GM12878 (cell line): ENCODE measurements at regions not wholly inside any gene's neighbourhood (a gene's known extent, or its start where the extent isn't known, plus 50 kb on each side); places are given as distances from the start of the nearest gene placed in this dataset.

Experiments used
- ATAC-seq: fragments of 200-7000 bp; cut with Tn5 transposase; 3 replicates; pipeline ENCODE4 v1.9.1; 2020; ENCODE audit warnings: mild to moderate bottlenecking, moderate library complexity
- BruUV-seq: library from RNA; stranded (reverse); fragments of 400-500 nt; replicated peaks from 2 replicates; lab custom pipeline; 2021; lab: Mats Ljungman, UMichigan
- CTCF ChIA-PET: fragments of 300-600 bp; sonication (Branson Sonifier 250); formaldehyde crosslinking; extraction: SDS; loops from one replicate; lab custom pipeline; 2021; ENCODE audit warnings: inconsistent platforms; lab: Yijun Ruan, JAX
- POLR2A ChIA-PET: fragments of 350-600 bp; formaldehyde crosslinking; extraction: SDS; loops from one replicate; lab custom pipeline; 2021; ENCODE audit warnings: inconsistent platforms; lab: Charles Lee
- RAD21 ChIA-PET: fragments of 300-600 bp; sonication (Branson Sonifier 250); formaldehyde crosslinking; loops from one replicate; lab custom pipeline; 2023; ENCODE audit warnings: antibody characterized with exemption; ENCODE audit not compliant: unreplicated experiment; lab: Charles Lee
- SMC1A ChIA-PET: fragments of 300-600 bp; sonication (Branson Sonifier 250); formaldehyde crosslinking; loops from one replicate; lab custom pipeline; 2023; ENCODE audit not compliant: unreplicated experiment, uncharacterized antibody; lab: Charles Lee
- DNase-seq: peaks from one replicate; pipeline ENCODE4 v3.0.0-alpha.2; 2011; ENCODE audit warnings: low read depth, low spot score
- FAIRE-seq: peaks from 3 replicates; lab custom pipeline; 2011; peaks lifted over from hg19 to GRCh38; lab: Jason Lieb, UNC
- H2AFZ ChIP-seq: 2 replicates; pipeline ENCODE4 v1.6.0; 2011; ENCODE audit warnings: low read depth, low read length, control low read depth; ENCODE audit not compliant: control insufficient read depth
- H3K27ac ChIP-seq: 2 replicates; pipeline ENCODE4 v1.5.1; 2011; ENCODE audit warnings: control low read depth; ENCODE audit not compliant: control insufficient read depth, insufficient read depth
- H3K27me3 ChIP-seq, 2 experiments: replicated peaks in 1 of 2; 2 replicates each; pipeline versions ENCODE4 v1.6.0 to v1.6.1; 2011; ENCODE audit warnings: low read length in 1 of 2; ENCODE audit not compliant: control insufficient read depth in 2 of 2, insufficient read depth in 2 of 2
- H3K36me3 ChIP-seq, 2 experiments: 2 replicates each; pipeline ENCODE4 v1.5.1; 2011; ENCODE audit warnings: low read length in 1 of 2; ENCODE audit not compliant: control insufficient read depth in 2 of 2, insufficient read depth in 2 of 2
- H3K4me1 ChIP-seq: 2 replicates; pipeline ENCODE4 v1.6.1; 2011; ENCODE audit warnings: mild to moderate bottlenecking, low read length, moderate library complexity, mixed read lengths; ENCODE audit not compliant: control insufficient read depth, insufficient read depth
- H3K4me2 ChIP-seq: 2 replicates; pipeline ENCODE4 v1.6.0; 2011; ENCODE audit warnings: control low read depth; ENCODE audit not compliant: control insufficient read depth, insufficient read depth
- H3K4me3 ChIP-seq: fragments of 200-600 bp; sonication (generic); 2 replicates; pipeline ENCODE4 v1.5.1; 2016
- H3K79me2 ChIP-seq: 2 replicates; pipeline ENCODE4 v1.6.0; 2011; ENCODE audit warnings: low read length; ENCODE audit not compliant: control insufficient read depth, insufficient read depth
- H3K9ac ChIP-seq: 2 replicates; pipeline ENCODE4 v1.8.0; 2011; ENCODE audit warnings: low read length, control low read depth, mixed read lengths; ENCODE audit not compliant: control insufficient read depth, insufficient read depth
- H3K9me3 ChIP-seq: replicated peaks from 3 replicates; pipeline ENCODE4 v1.5.1; 2011; ENCODE audit warnings: mild to moderate bottlenecking, low read length; ENCODE audit not compliant: control insufficient read depth, insufficient read depth
- H4K20me1 ChIP-seq: 2 replicates; pipeline ENCODE4 v1.6.0; 2011; ENCODE audit not compliant: control insufficient read depth, insufficient read depth
- ATF7 ChIP-seq: fragments of 450-650 bp; IDR thresholded peaks from 2 replicates; pipeline ENCODE4 v1.6.1; 2016; ENCODE audit warnings: low read depth, mild to moderate bottlenecking
- CBX5 ChIP-seq: sonication (generic); IDR thresholded peaks from 2 replicates; pipeline ENCODE4 v1.6.1; 2016; ENCODE audit warnings: low read depth, moderate library complexity, mild to moderate bottlenecking, inconsistent platforms
- DPF2 ChIP-seq: fragments of 450-650 bp; IDR thresholded peaks from 2 replicates; pipeline ENCODE4 v1.6.1; 2017; ENCODE audit warnings: mild to moderate bottlenecking
- NFIC ChIP-seq: IDR thresholded peaks from 2 replicates; pipeline ENCODE4 v1.6.1; 2012; ENCODE audit warnings: low read depth, mild to moderate bottlenecking, inconsistent platforms, low read length, moderate library complexity
- NRF1 ChIP-seq: conservative IDR thresholded peaks from 2 replicates; pipeline ENCODE4 v1.6.1; 2011; ENCODE audit warnings: mild to moderate bottlenecking, low read depth, low read length, improper control_type of control experiment
- RB1 ChIP-seq: fragments of 450-650 bp; formaldehyde crosslinking; IDR thresholded peaks from 2 replicates; pipeline ENCODE4 v1.6.1; 2017; ENCODE audit warnings: mild to moderate bottlenecking, borderline replicate concordance
- SIN3A ChIP-seq: IDR thresholded peaks from 2 replicates; pipeline ENCODE4 v1.6.1; 2012; ENCODE audit warnings: low read depth, low read length, improper control_type of control experiment
- SMARCA5 ChIP-seq: fragments of 450-650 bp; IDR thresholded peaks from 2 replicates; pipeline ENCODE4 v1.6.1; 2017; ENCODE audit warnings: mild to moderate bottlenecking
- SMC3 ChIP-seq: IDR thresholded peaks from 2 replicates; pipeline ENCODE4 v1.6.1; 2011; ENCODE audit warnings: low read length, improper control_type of control experiment, borderline replicate concordance
- STAT3 ChIP-seq: IDR thresholded peaks from 2 replicates; pipeline ENCODE4 v1.6.1; 2011; ENCODE audit warnings: low read depth, low read length, improper control_type of control experiment
- ZNF274 ChIP-seq: IDR thresholded peaks from one replicate; pipeline ENCODE4 v1.8.0; 2011; ENCODE audit not compliant: insufficient read length, insufficient read depth
- ZNF384 ChIP-seq: IDR thresholded peaks from 2 replicates; pipeline ENCODE4 v1.6.1; 2012; ENCODE audit warnings: low read depth, mild to moderate bottlenecking, low read length, improper control_type of control experiment, borderline replicate concordance
- WGBS: methylation state at CpG from one replicate; pipeline ENCODE4 v1.1.6; 2016; ENCODE audit warnings: low lambda C conversion rate; ENCODE audit not compliant: insufficient replicate concordance, insufficient coverage; ENCODE audit errors: missing lambda C conversion rate; 5-methylcytosine and 5-hydroxymethylcytosine counted together
- in situ Hi-C: fragments of 300-500 bp; cut with MboI; formaldehyde crosslinking; loops from 9 replicates; pipeline ENCODE4 v1.14.3; 2018; ENCODE audit warnings: mixed read lengths
- intact Hi-C: fragments of 100-400 bp; cut with micrococcal nuclease; formaldehyde crosslinking; loops from one replicate; pipeline ENCODE4 v1.14.2; 2022; ENCODE audit not compliant: unreplicated experiment
- TF ChIP-seq, protein P1 (sequence below): fragments of 450-650 bp; IDR thresholded peaks from 2 replicates; pipeline ENCODE4 v1.6.1; 2017; ENCODE audit warnings: mild to moderate bottlenecking
- TF ChIP-seq, protein P2 (sequence below): fragments of 450-650 bp; conservative IDR thresholded peaks from 2 replicates; pipeline ENCODE4 v1.6.1; 2017; ENCODE audit warnings: mild to moderate bottlenecking, moderate library complexity
- TF ChIP-seq, protein P3 (sequence below): IDR thresholded peaks from 2 replicates; pipeline ENCODE4 v1.6.1; 2011; ENCODE audit warnings: borderline replicate concordance, low read depth, mild to moderate bottlenecking, moderate library complexity, low read length; ENCODE audit not compliant: insufficient read depth, poor library complexity, severe bottlenecking

DNA sequence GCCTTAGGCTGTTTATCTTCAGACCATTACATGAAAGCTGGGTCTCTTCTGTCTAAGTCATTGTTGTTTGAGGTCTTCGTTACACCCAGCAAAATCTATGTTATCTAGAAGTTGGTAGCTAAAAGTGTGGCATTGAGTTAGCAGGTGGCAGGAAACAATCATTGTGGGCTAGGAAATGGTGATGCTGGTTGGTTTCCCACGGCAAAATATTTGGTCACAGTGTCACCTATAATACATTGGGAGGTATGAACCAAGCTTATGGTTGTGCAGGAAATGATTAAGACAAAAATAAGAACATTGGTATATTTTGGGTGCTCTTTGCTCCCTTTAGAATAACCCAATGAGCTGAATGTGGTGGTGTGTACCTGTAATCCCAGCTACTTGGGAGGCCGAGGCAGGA, 169.7 kb downstream of the TRIM33 start:
- intact Hi-C loops: loop anchor here (10.0 kb wide), 1 partner anchor 84 kb away; no protein-coding TSS in a partner anchor
- in situ Hi-C loops: loop anchor here (10.0 kb wide), 2 partner anchors 334 to 714 kb away; partner anchors contain the start of gene DENND2C
- H3K4me2 ChIP-seq: no peak overlapping the region
- H2AFZ ChIP-seq: no peak overlapping the region
- TF ChIP-seq ZNF384: no peak
- TF ChIP-seq CBX5: no peak
- TF ChIP-seq NFIC: no peak
- no peak for TF ChIP-seq SIN3A
- no peak for TF ChIP-seq SMARCA5
- no peak for TF ChIP-seq DPF2
- TF ChIP-seq NRF1: no peak
- TF ChIP-seq ZNF274: no peak
- TF ChIP-seq, protein P1, sequence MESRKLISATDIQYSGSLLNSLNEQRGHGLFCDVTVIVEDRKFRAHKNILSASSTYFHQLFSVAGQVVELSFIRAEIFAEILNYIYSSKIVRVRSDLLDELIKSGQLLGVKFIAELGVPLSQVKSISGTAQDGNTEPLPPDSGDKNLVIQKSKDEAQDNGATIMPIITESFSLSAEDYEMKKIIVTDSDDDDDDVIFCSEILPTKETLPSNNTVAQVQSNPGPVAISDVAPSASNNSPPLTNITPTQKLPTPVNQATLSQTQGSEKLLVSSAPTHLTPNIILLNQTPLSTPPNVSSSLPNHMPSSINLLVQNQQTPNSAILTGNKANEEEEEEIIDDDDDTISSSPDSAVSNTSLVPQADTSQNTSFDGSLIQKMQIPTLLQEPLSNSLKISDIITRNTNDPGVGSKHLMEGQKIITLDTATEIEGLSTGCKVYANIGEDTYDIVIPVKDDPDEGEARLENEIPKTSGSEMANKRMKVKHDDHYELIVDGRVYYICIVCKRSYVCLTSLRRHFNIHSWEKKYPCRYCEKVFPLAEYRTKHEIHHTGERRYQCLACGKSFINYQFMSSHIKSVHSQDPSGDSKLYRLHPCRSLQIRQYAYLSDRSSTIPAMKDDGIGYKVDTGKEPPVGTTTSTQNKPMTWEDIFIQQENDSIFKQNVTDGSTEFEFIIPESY: no peak
- TF ChIP-seq RB1: no peak
- TF ChIP-seq SMC3: no peak
- no peak for TF ChIP-seq ATF7
- TF ChIP-seq, protein P2, sequence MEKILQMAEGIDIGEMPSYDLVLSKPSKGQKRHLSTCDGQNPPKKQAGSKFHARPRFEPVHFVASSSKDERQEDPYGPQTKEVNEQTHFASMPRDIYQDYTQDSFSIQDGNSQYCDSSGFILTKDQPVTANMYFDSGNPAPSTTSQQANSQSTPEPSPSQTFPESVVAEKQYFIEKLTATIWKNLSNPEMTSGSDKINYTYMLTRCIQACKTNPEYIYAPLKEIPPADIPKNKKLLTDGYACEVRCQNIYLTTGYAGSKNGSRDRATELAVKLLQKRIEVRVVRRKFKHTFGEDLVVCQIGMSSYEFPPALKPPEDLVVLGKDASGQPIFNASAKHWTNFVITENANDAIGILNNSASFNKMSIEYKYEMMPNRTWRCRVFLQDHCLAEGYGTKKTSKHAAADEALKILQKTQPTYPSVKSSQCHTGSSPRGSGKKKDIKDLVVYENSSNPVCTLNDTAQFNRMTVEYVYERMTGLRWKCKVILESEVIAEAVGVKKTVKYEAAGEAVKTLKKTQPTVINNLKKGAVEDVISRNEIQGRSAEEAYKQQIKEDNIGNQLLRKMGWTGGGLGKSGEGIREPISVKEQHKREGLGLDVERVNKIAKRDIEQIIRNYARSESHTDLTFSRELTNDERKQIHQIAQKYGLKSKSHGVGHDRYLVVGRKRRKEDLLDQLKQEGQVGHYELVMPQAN: no peak
- TF ChIP-seq STAT3: no peak
- TF ChIP-seq, protein P3, sequence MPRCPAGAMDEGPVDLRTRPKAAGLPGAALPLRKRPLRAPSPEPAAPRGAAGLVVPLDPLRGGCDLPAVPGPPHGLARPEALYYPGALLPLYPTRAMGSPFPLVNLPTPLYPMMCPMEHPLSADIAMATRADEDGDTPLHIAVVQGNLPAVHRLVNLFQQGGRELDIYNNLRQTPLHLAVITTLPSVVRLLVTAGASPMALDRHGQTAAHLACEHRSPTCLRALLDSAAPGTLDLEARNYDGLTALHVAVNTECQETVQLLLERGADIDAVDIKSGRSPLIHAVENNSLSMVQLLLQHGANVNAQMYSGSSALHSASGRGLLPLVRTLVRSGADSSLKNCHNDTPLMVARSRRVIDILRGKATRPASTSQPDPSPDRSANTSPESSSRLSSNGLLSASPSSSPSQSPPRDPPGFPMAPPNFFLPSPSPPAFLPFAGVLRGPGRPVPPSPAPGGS: no peak
- ChIA-PET POLR2A (no interaction called here), RAD21 (interaction anchor here (1.1 kb wide), 1 partner anchor 58 kb away, joined by 4 read pairs; no protein-coding TSS in a partner anchor), SMC1A (interaction anchor here (0.9 kb wide), 1 partner anchor 224 kb away, joined by 3 read pairs; no protein-coding TSS in a partner anchor), CTCF (interaction anchor here (1.7 kb wide), 1 partner anchor 218 kb away, joined by 3 read pairs; no protein-coding TSS in a partner anchor)
- H3K36me3 ChIP-seq: no peaks in the 10 kb centered on the region
- peaks cover 0 to 2% of the 10 kb centered on the region in 2 experiments; a peak in 2 of 4 replicates for H3K27me3 ChIP-seq
- no peak for ATAC-seq
- DNase-seq: no peak
- H3K79me2 ChIP-seq: no peaks in the 10 kb centered on the region
- no peaks in the 10 kb centered on the region for H3K9me3 ChIP-seq
- FAIRE-seq: no peak
- H3K27ac ChIP-seq: no peak overlapping the region
- peaks cover 3% of the 10 kb centered on the region; the same call in 1 of the 2 replicates for H3K4me1 ChIP-seq
- no peak overlapping the region for H3K4me3 ChIP-seq
- H3K9ac ChIP-seq: no peak overlapping the region
- WGBS: 0% methylated on average over 3 of the region's 3 CpGs
- BruUV-seq: no TSS peak
- H4K20me1 ChIP-seq: no peaks in the 10 kb centered on the region
